HG02678 (cell line): ENCODE measurements at regions not wholly inside any gene's neighbourhood (a gene's known extent, or its start where the extent isn't known, plus 50 kb on each side); places are given as distances from the start of the nearest gene placed in this dataset.

Experiments used
- ATAC-seq: cut with Tn5 transposase; IDR thresholded peaks from one replicate; pipeline ENCODE4 v1.9.1; 2021; ENCODE audit warnings: mild to moderate bottlenecking, moderate library complexity; ENCODE audit not compliant: unreplicated experiment

- no peak for ATAC-seq
Observed at GRCh38 chr6:155970876-155971708, 515.5 kb upstream of the NOX3 start.

- no peak for ATAC-seq
Observed at GRCh38 chr6:155970472-155970871, 514.8 kb upstream of the NOX3 start.

GRCh38 chr6:155968921-155969320, 513.3 kb upstream of the NOX3 start:
- ATAC-seq = no peak

- no peak for ATAC-seq
Observed at GRCh38 chr6:155967322-155967721, 511.7 kb upstream of the NOX3 start.

GRCh38 chr6:155964544-155964943, 508.9 kb upstream of the NOX3 start:
- ATAC-seq = no peak

GRCh38 chr6:155962276-155962675, 506.6 kb upstream of the NOX3 start:
- ATAC-seq = no peak

GRCh38 chr6:155959898-155960495, 504.4 kb upstream of the NOX3 start:
- no peak for ATAC-seq

- ATAC-seq = no peak
Observed at GRCh38 chr6:155958550-155958949, 502.9 kb upstream of the NOX3 start.

GRCh38 chr6:155955038-155955437, 499.4 kb upstream of the NOX3 start:
- no peak for ATAC-seq

GRCh38 chr6:155954149-155954548, 498.5 kb upstream of the NOX3 start:
- ATAC-seq = no peak

- no peak for ATAC-seq
Observed at GRCh38 chr6:155949256-155949655, 493.6 kb upstream of the NOX3 start.

GRCh38 chr6:155946860-155947259, 491.2 kb upstream of the NOX3 start:
- ATAC-seq = no peak

GRCh38 chr6:155943635-155944034, 488.0 kb upstream of the NOX3 start:
- no peak for ATAC-seq

GRCh38 chr6:155939253-155939652, 483.6 kb upstream of the NOX3 start:
- ATAC-seq = no peak

GRCh38 chr6:155936551-155936950, 480.9 kb upstream of the NOX3 start:
- no peak for ATAC-seq

- no peak for ATAC-seq
Observed at GRCh38 chr6:155936127-155936526, 480.5 kb upstream of the NOX3 start.

- ATAC-seq = no peak
Observed at GRCh38 chr6:155916846-155917624, 461.4 kb upstream of the NOX3 start.

- ATAC-seq = no peak
Observed at GRCh38 chr6:155915651-155916050, 460.0 kb upstream of the NOX3 start.

- ATAC-seq = no peak
Observed at GRCh38 chr6:155913816-155914215, 458.2 kb upstream of the NOX3 start.

- ATAC-seq = no peak
Observed at GRCh38 chr6:155909710-155910109, 454.1 kb upstream of the NOX3 start.

GRCh38 chr6:155895641-155896040, 440.0 kb upstream of the NOX3 start:
- ATAC-seq = no peak

GRCh38 chr6:155894758-155895157, 439.1 kb upstream of the NOX3 start:
- ATAC-seq = no peak
